Caco-2 (cell line): ENCODE measurements at regions not wholly inside any gene's neighbourhood (a gene's known extent, or its start where the extent isn't known, plus 50 kb on each side); places are given as distances from the start of the nearest gene placed in this dataset.

Experiments
- BruUV-seq: library from RNA; stranded (reverse); fragments of 400-500 nt; replicated peaks from 2 replicates; lab custom pipeline; 2021; lab: Mats Ljungman, UMichigan
- CTCF ChIA-PET: fragments of 300-600 bp; sonication (Branson Sonifier 250); formaldehyde crosslinking; loops from one replicate; lab custom pipeline; 2022; ENCODE audit warnings: antibody characterized with exemption; lab: Charles Lee
- POLR2A ChIA-PET: fragments of 300-600 bp; sonication (Branson Sonifier 250); formaldehyde crosslinking; loops from one replicate; lab custom pipeline; 2022; ENCODE audit warnings: antibody characterized with exemption; lab: Charles Lee
- DNase-seq, 2 experiments: peaks; one replicate each; pipeline versions ENCODE4 v3.0.0 to v3.0.0-alpha.2; 2020 to 2022
- H3K27me3 ChIP-seq: replicated peaks from 2 replicates; pipeline ENCODE4 v1.6.0; 2011; ENCODE audit warnings: low read length; ENCODE audit not compliant: control insufficient read depth, insufficient read depth
- H3K36me3 ChIP-seq: 2 replicates; pipeline ENCODE4 v1.5.1; 2011; ENCODE audit warnings: low read length; ENCODE audit not compliant: control insufficient read depth, insufficient read depth
- H3K4me1 ChIP-seq: fragments of 250-450 bp; sonication (Bioruptor Pico); 2 replicates; pipeline ENCODE4 v1.5.1; 2020; ENCODE audit warnings: mild to moderate bottlenecking
- H3K4me3 ChIP-seq: 2 replicates; pipeline ENCODE4 v1.5.1; 2011; ENCODE audit warnings: low read depth, mild to moderate bottlenecking, control low read depth, low read length
- H3K9me3 ChIP-seq: fragments of 250-450 bp; sonication (Bioruptor Pico); 2 replicates; pipeline ENCODE4 v1.5.1; 2020; ENCODE audit warnings: mild to moderate bottlenecking, moderate library complexity
- H3K27ac Mint-ChIP-seq: one replicate; pipeline ENCODE4 v1.8.0; 2022; ENCODE audit warnings: mixed read lengths; ENCODE audit not compliant: unreplicated experiment
- H3K27me3 Mint-ChIP-seq: one replicate; pipeline ENCODE4 v1.8.0; 2022; ENCODE audit warnings: mixed read lengths; ENCODE audit not compliant: insufficient read depth, unreplicated experiment
- H3K36me3 Mint-ChIP-seq: one replicate; pipeline ENCODE4 v1.8.0; 2022; ENCODE audit warnings: mild to moderate bottlenecking, mixed read lengths; ENCODE audit not compliant: insufficient read depth, unreplicated experiment
- H3K4me1 Mint-ChIP-seq: one replicate; pipeline ENCODE4 v1.8.0; 2022; ENCODE audit warnings: low read depth, mixed read lengths; ENCODE audit not compliant: unreplicated experiment
- H3K4me3 Mint-ChIP-seq: one replicate; pipeline ENCODE4 v1.8.0; 2022; ENCODE audit warnings: mild to moderate bottlenecking, moderate library complexity, mixed read lengths; ENCODE audit not compliant: unreplicated experiment
- H3K9me3 Mint-ChIP-seq: one replicate; pipeline ENCODE4 v1.8.0; 2022; ENCODE audit warnings: mixed read lengths; ENCODE audit not compliant: unreplicated experiment
- intact Hi-C: fragments of 100-400 bp; cut with micrococcal nuclease; formaldehyde crosslinking; loops from one replicate; pipeline ENCODE4 v1.10.0; 2022; ENCODE audit not compliant: unreplicated experiment
- TF ChIP-seq, protein P1 (sequence below), 2 experiments: fragments of 200-600 bp in 1 of 2; IDR thresholded peaks; 1 replicate in 1 of 2; 2 replicates in 1 of 2; pipeline versions ENCODE4 v1.5.1 to v1.8.0; 2011 to 2022; ENCODE audit warnings: antibody characterized with exemption in 1 of 2, control low read depth in 1 of 2, inconsistent platforms in 1 of 2, low read depth in 1 of 2, low read length in 1 of 2, mild to moderate bottlenecking in 1 of 2, moderate library complexity in 1 of 2; ENCODE audit not compliant: insufficient read depth in 1 of 2, severe bottlenecking in 1 of 2, unreplicated experiment in 1 of 2

DNA sequence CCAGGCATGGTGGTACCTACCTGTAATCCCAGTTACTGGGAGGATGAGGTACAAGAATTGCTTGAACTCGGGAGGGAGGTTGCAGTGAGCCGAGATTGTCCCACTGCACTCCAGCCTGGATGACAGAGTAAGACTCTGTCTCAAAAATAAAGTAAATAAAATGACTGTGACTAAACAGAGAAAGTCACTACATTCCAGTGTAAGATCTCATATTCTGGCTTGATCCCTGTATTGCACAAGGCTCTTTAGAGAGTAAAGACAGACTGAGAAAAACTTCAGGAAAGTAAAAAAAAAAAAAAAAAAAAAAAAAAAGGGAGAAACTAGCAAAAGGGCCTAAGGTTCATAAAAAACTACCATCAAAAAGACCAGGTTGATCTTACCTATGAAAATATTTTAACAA is 106.6 kb upstream of the PJA2 start:
- H3K4me3 Mint-ChIP-seq = no peak overlapping the region
- no peaks in the 10 kb centered on the region for H3K36me3 Mint-ChIP-seq
- Histone ChIP-seq H3K4me3 (no peak overlapping the region), H3K27me3 (no peaks in the 10 kb centered on the region; the same call in 1 of the 2 replicates), H3K9me3 (no peaks in the 10 kb centered on the region), H3K4me1 (no peaks in the 10 kb centered on the region), H3K36me3 (no peaks in the 10 kb centered on the region)
- no peak for DNase-seq
- H3K9me3 Mint-ChIP-seq = no peaks in the 10 kb centered on the region
- ChIA-PET POLR2A (no interaction called here), CTCF (no interaction called here)
- intact Hi-C loops = no loop called here
- no TSS peak for BruUV-seq
- H3K27me3 Mint-ChIP-seq = no peaks in the 10 kb centered on the region
- H3K27ac Mint-ChIP-seq = no peak overlapping the region
- TF ChIP-seq, protein P1, sequence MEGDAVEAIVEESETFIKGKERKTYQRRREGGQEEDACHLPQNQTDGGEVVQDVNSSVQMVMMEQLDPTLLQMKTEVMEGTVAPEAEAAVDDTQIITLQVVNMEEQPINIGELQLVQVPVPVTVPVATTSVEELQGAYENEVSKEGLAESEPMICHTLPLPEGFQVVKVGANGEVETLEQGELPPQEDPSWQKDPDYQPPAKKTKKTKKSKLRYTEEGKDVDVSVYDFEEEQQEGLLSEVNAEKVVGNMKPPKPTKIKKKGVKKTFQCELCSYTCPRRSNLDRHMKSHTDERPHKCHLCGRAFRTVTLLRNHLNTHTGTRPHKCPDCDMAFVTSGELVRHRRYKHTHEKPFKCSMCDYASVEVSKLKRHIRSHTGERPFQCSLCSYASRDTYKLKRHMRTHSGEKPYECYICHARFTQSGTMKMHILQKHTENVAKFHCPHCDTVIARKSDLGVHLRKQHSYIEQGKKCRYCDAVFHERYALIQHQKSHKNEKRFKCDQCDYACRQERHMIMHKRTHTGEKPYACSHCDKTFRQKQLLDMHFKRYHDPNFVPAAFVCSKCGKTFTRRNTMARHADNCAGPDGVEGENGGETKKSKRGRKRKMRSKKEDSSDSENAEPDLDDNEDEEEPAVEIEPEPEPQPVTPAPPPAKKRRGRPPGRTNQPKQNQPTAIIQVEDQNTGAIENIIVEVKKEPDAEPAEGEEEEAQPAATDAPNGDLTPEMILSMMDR (IDR thresholded peaks at IDR 0.05; ENCODE audit: insufficient read depth in 1 of 2, low read depth in 1 of 2, low read length in 1 of 2, severe bottlenecking in 1 of 2, unreplicated experiment in 1 of 2) = no peak
- H3K4me1 Mint-ChIP-seq = no peaks in the 10 kb centered on the region

DNA sequence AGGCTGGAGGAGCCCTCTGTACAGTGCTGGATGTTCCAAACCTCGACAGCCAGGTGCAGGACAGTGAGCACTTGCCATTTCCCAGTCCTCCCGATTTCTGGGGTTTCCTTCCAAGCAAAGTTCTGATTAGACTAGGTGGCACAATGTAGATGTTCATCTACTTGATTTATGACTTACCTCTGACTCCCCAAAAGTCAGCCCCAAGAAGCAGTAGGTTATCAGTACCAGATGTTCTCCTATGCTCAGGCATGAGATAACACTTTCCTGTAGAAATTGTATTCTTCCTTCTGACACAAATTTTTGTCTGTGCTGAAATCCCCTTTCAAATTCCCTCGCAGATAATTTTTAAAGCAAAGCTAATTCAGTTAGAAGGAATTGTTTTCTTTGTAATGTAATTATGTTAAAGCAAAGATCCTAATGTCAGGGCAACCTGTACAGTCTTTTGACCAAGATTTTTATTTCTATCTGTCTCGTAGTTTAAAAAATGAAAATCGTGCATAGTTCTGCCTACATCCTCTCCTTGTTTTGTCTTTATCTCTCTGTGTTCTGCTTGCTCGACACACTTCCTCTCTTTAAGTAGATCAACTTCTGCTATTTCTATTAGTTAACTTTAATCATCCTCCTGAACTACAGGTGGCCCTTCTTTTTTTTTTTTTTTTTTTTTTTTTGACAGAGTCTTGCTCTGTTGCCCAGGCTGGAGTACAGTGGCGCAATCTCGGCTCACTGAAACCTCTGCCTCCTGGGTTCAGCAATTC is 102.4 kb upstream of the PJA2 start:
- ChIA-PET POLR2A (no interaction called here), CTCF (interaction anchor here (0.8 kb wide), 1 partner anchor 285 kb away, joined by 6 read pairs; no protein-coding TSS in a partner anchor)
- Histone ChIP-seq H3K27me3 (no peaks in the 10 kb centered on the region; the same call in 1 of the 2 replicates), H3K4me1 (no peaks in the 10 kb centered on the region), H3K4me3 (no peak overlapping the region), H3K9me3 (no peaks in the 10 kb centered on the region), H3K36me3 (no peaks in the 10 kb centered on the region)
- TF ChIP-seq, protein P1 (IDR thresholded peaks at IDR 0.05; ENCODE audit: insufficient read depth in 1 of 2, low read depth in 1 of 2, low read length in 1 of 2, severe bottlenecking in 1 of 2, unreplicated experiment in 1 of 2) = no peak
- intact Hi-C loops = no loop called here
- Mint-ChIP-seq H3K27me3 (no peaks in the 10 kb centered on the region), H3K4me3 (no peak overlapping the region), H3K9me3 (no peaks in the 10 kb centered on the region), H3K4me1 (no peaks in the 10 kb centered on the region), H3K27ac (no peak overlapping the region), H3K36me3 (no peaks in the 10 kb centered on the region)
- BruUV-seq = no TSS peak
- no peak for DNase-seq

DNA sequence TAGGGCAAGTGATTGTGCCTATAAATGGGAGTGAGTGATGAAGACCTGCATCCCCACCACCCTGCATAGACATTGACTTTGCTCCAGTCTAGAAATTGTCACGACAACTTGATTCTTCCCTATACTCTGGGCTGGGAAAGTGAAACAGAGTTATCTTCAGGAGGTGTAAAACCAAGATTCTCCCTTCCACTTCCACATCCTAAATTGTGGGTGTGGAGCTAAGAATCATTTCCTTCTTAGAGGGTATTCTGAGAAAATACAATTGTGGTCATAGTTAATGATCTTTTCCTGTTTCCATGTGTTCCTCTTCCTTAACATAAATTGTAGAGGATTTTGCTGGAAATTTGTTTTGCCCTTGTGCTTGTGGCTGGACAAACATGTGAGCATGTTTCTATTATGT is 96.8 kb upstream of the PJA2 start:
- Histone ChIP-seq H3K4me1 (no peaks in the 10 kb centered on the region), H3K36me3 (no peaks in the 10 kb centered on the region), H3K27me3 (no peaks in the 10 kb centered on the region), H3K4me3 (no peak overlapping the region), H3K9me3 (no peaks in the 10 kb centered on the region)
- TF ChIP-seq, protein P1 (IDR thresholded peaks at IDR 0.05; ENCODE audit: insufficient read depth in 1 of 2, low read depth in 1 of 2, low read length in 1 of 2, severe bottlenecking in 1 of 2, unreplicated experiment in 1 of 2) = no peak
- BruUV-seq = no TSS peak
- H3K27me3 Mint-ChIP-seq = peaks cover 13% of the 10 kb centered on the region
- H3K4me1 Mint-ChIP-seq = no peaks in the 10 kb centered on the region
- no peaks in the 10 kb centered on the region for H3K9me3 Mint-ChIP-seq
- H3K4me3 Mint-ChIP-seq = no peak overlapping the region
- intact Hi-C loops = no loop called here
- CTCF ChIA-PET = no interaction called here
- POLR2A ChIA-PET = no interaction called here
- H3K36me3 Mint-ChIP-seq = no peaks in the 10 kb centered on the region
- no peak for DNase-seq
- no peak overlapping the region for H3K27ac Mint-ChIP-seq
